WTC11 (cell line): ENCODE measurements at regions not wholly inside any gene's neighbourhood (a gene's known extent, or its start where the extent isn't known, plus 50 kb on each side); places are given as distances from the start of the nearest gene placed in this dataset.

Experiments used
- CREM ChIP-seq: sonication (generic); formaldehyde crosslinking; IDR thresholded peaks from 2 replicates; pipeline ENCODE4 v1.8.1; 2022; ENCODE audit warnings: mild to moderate bottlenecking, missing genetic modification reagents, moderate library complexity
- CTCF ChIP-seq: fragments of 200-600 bp; IDR thresholded peaks from 2 replicates; pipeline ENCODE4 v1.8.0; 2022; ENCODE audit warnings: antibody characterized with exemption

DNA sequence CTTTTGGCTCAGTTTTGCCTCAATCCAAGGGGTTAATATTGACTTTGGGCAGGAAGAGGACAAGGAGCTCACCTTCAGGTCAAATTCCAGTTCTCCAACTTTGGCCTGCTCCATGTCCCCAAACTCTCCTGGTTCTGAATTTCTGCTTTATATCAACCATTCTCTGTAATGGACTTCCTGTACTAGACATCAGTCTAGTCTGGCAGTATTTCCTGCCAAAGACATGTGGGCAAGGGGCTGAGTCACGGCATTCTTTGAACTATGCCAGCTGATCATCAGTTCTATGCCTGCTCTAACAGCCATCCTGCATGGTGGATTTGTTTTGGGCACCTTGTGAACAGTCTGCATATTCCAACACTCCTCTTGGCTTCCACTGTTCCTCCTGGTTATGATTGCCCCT lies 199.4 kb downstream of the ZEB2 start:
- TF ChIP-seq CREM (CRISPR knock-in tag) (no peak), CTCF (no peak)
